MCF 10A (cell line): ENCODE measurements at regions not wholly inside any gene's neighbourhood (a gene's known extent, or its start where the extent isn't known, plus 50 kb on each side); places are given as distances from the start of the nearest gene placed in this dataset.

ENCODE experiments used
- BruUV-seq: library from RNA; stranded (reverse); fragments of 400-500 nt; replicated peaks from 2 replicates; lab custom pipeline; 2021; lab: Mats Ljungman, UMichigan
- CTCF ChIA-PET: fragments of 300-600 bp; sonication (Branson Sonifier 250); formaldehyde crosslinking; extraction: SDS; loops from one replicate; lab custom pipeline; 2021; ENCODE audit warnings: antibody characterized with exemption, inconsistent platforms; lab: Yijun Ruan, JAX
- POLR2A ChIA-PET: fragments of 300-600, 350-650 bp; sonication (Branson Sonifier 250); formaldehyde crosslinking; extraction: SDS; loops from one replicate; lab custom pipeline; 2020; ENCODE audit warnings: antibody characterized with exemption, inconsistent platforms; lab: Yijun Ruan, JAX
- DNase-seq: peaks from one replicate; pipeline ENCODE4 v3.0.0-alpha.2; 2018; ENCODE audit not compliant: unreplicated experiment
- H3K27ac Mint-ChIP-seq: one replicate; pipeline ENCODE4 v1.8.0; 2022; ENCODE audit warnings: mild to moderate bottlenecking, low read depth, mixed read lengths; ENCODE audit not compliant: unreplicated experiment
- H3K27me3 Mint-ChIP-seq: one replicate; pipeline ENCODE4 v1.8.0; 2022; ENCODE audit warnings: mixed read lengths; ENCODE audit not compliant: insufficient read depth, unreplicated experiment
- H3K36me3 Mint-ChIP-seq: one replicate; pipeline ENCODE4 v1.8.0; 2022; ENCODE audit warnings: mild to moderate bottlenecking, moderate library complexity, mixed read lengths; ENCODE audit not compliant: insufficient read depth, unreplicated experiment
- H3K4me1 Mint-ChIP-seq: one replicate; pipeline ENCODE4 v1.8.0; 2022; ENCODE audit warnings: mixed read lengths; ENCODE audit not compliant: insufficient read depth, unreplicated experiment
- H3K4me3 Mint-ChIP-seq: one replicate; pipeline ENCODE4 v1.8.0; 2022; ENCODE audit warnings: mild to moderate bottlenecking, moderate library complexity, mixed read lengths; ENCODE audit not compliant: unreplicated experiment
- H3K9me3 Mint-ChIP-seq: one replicate; pipeline ENCODE4 v1.8.0; 2022; ENCODE audit warnings: mixed read lengths; ENCODE audit not compliant: unreplicated experiment
- intact Hi-C: fragments of 100-400 bp; cut with micrococcal nuclease; formaldehyde crosslinking; loops from 2 replicates; pipeline ENCODE4 v1.14.1; 2022
- TF ChIP-seq, protein P1 (sequence below): fragments of 200-600 bp; IDR thresholded peaks from one replicate; pipeline ENCODE4 v1.8.0; 2022; ENCODE audit warnings: antibody characterized with exemption, mild to moderate bottlenecking; ENCODE audit not compliant: unreplicated experiment

DNA sequence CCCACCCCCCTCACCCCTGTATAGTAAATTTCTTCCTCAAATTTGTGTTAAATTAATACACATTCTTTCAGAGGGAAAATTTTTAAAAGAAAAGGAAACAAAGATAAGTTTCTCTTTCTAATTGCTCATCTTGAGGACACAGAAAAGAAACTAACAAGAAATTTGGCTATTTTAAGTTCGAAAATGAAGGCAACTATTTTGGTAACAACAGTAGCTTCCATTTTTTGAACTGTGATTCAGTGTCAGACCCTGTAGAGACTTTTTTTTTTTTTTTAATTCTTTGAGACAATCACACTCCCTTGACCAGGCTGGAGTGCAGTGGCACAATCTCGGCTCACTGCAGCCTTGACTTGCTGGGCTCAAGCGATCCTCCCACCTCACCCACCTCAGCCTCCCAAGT, 194.9 kb downstream of the SS18 start:
- peaks cover 45% of the 10 kb centered on the region for H3K27me3 Mint-ChIP-seq
- no peak overlapping the region for H3K27ac Mint-ChIP-seq
- no peak overlapping the region for H3K4me3 Mint-ChIP-seq
- TF ChIP-seq, protein P1, sequence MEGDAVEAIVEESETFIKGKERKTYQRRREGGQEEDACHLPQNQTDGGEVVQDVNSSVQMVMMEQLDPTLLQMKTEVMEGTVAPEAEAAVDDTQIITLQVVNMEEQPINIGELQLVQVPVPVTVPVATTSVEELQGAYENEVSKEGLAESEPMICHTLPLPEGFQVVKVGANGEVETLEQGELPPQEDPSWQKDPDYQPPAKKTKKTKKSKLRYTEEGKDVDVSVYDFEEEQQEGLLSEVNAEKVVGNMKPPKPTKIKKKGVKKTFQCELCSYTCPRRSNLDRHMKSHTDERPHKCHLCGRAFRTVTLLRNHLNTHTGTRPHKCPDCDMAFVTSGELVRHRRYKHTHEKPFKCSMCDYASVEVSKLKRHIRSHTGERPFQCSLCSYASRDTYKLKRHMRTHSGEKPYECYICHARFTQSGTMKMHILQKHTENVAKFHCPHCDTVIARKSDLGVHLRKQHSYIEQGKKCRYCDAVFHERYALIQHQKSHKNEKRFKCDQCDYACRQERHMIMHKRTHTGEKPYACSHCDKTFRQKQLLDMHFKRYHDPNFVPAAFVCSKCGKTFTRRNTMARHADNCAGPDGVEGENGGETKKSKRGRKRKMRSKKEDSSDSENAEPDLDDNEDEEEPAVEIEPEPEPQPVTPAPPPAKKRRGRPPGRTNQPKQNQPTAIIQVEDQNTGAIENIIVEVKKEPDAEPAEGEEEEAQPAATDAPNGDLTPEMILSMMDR = no peak
- H3K9me3 Mint-ChIP-seq = peaks cover 1% of the 10 kb centered on the region
- BruUV-seq = no TSS peak
- no peak for DNase-seq
- H3K36me3 Mint-ChIP-seq = no peaks in the 10 kb centered on the region
- POLR2A ChIA-PET = no interaction called here
- CTCF ChIA-PET = interaction anchor here (0.6 to 2.0 kb wide), 22 partner anchors 10 to 1483 kb away, joined by 3 to 9 read pairs (median 4); no protein-coding TSS in a partner anchor
- H3K4me1 Mint-ChIP-seq = no peaks in the 10 kb centered on the region
- intact Hi-C loops = loop anchor here (5.0 kb wide), 1 partner anchor 333 kb away; no protein-coding TSS in a partner anchor

GRCh38 chr18:25886283-25886682, 204.1 kb downstream of the SS18 start:
- TF ChIP-seq, protein P1 = no peak
- intact Hi-C loops = no loop called here
- Mint-ChIP-seq H3K27ac (no peak overlapping the region), H3K4me3 (no peak overlapping the region), H3K36me3 (no peaks in the 10 kb centered on the region), H3K9me3 (peaks cover 9% of the 10 kb centered on the region), H3K27me3 (peaks cover 31% of the 10 kb centered on the region), H3K4me1 (no peaks in the 10 kb centered on the region)
- CTCF ChIA-PET = interaction anchor here (2.7 kb wide), 1 partner anchor 10 kb away, joined by 9 read pairs; no protein-coding TSS in a partner anchor
- no peak for DNase-seq
- POLR2A ChIA-PET = no interaction called here
- BruUV-seq = no TSS peak

- H3K27me3 Mint-ChIP-seq = peaks cover 50% of the 10 kb centered on the region
- no peaks in the 10 kb centered on the region for H3K4me1 Mint-ChIP-seq
- no peak for DNase-seq
- H3K4me3 Mint-ChIP-seq = no peak overlapping the region
- no TSS peak for BruUV-seq
- no peak overlapping the region for H3K27ac Mint-ChIP-seq
- no peaks in the 10 kb centered on the region for H3K36me3 Mint-ChIP-seq
- POLR2A ChIA-PET = interaction anchor here (0.6 to 0.7 kb wide), 2 partner anchors 143 to 291 kb away, joined by 3 to 4 read pairs; no protein-coding TSS in a partner anchor
- CTCF ChIA-PET = no interaction called here
- TF ChIP-seq, protein P1 = no peak
- peaks cover 15% of the 10 kb centered on the region for H3K9me3 Mint-ChIP-seq
- intact Hi-C loops = no loop called here
These were observed 207.3 kb downstream of the SS18 start for GRCh38 chr18:25883091-25883490.

DNA sequence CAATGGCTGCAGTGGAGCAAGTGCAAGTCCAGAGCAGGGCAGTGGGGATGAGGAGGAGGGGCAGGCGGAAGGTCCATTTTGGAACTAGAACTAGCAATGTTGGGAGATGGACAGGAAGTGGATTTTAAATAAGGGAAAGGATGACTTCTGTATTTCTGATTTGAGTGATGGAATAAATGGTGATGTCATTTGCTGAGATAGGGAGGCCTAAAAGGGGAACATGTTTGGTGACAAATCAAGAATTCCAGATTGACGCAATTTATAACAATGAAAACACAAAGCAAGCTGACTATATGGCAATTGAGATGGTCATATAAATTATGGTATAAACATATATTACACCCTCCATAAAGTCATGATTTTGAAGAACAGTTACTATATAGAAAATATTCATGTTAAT, 209.3 kb downstream of the SS18 start:
- ChIA-PET CTCF (interaction anchor here (0.6 kb wide), 1 partner anchor 112 kb away, joined by 3 read pairs; no protein-coding TSS in a partner anchor), POLR2A (interaction anchor here (0.7 kb wide), 1 partner anchor 868 kb away, joined by 3 read pairs; no protein-coding TSS in a partner anchor)
- Mint-ChIP-seq H3K27me3 (peaks cover 36% of the 10 kb centered on the region), H3K36me3 (no peaks in the 10 kb centered on the region), H3K4me3 (no peak overlapping the region), H3K27ac (no peak overlapping the region), H3K9me3 (peaks cover 10% of the 10 kb centered on the region), H3K4me1 (no peaks in the 10 kb centered on the region)
- DNase-seq = no peak
- no TSS peak for BruUV-seq
- TF ChIP-seq, protein P1 = no peak
- intact Hi-C loops = no loop called here
